HG03432 (cell line): ENCODE measurements at regions not wholly inside any gene's neighbourhood (a gene's known extent, or its start where the extent isn't known, plus 50 kb on each side); places are given as distances from the start of the nearest gene placed in this dataset.

Experiments used
- ATAC-seq: cut with Tn5 transposase; IDR thresholded peaks from one replicate; pipeline ENCODE4 v1.9.1; 2021; ENCODE audit warnings: mild to moderate bottlenecking, moderate library complexity; ENCODE audit not compliant: unreplicated experiment

- ATAC-seq = peak; percentile 81
These were observed 91.5 kb upstream of the ZNF827 start for GRCh38 chr4:146029939-146030710.

- ATAC-seq = peak; percentile 73
These were observed 90.5 kb upstream of the ZNF827 start for GRCh38 chr4:146029147-146029546.

DNA sequence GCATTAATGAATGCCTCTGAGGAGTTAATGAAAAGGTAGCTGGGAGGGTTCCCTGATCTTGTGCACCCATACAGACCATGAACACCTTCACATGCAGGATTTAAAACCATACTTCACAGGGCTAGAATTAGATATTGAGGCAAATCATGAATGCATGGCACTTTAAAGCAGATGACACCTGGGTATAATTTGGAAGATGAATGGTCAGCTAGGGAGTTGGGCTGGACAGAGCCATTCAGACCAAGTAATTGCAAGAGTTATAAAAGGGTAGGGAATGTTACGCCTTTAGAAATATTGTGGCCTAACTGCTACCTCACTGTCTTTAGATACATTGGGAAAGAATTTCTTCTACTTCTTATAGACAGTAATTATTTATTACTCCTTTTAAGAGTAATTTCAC is 89.1 kb upstream of the ZNF827 start:
- ATAC-seq = no peak

DNA sequence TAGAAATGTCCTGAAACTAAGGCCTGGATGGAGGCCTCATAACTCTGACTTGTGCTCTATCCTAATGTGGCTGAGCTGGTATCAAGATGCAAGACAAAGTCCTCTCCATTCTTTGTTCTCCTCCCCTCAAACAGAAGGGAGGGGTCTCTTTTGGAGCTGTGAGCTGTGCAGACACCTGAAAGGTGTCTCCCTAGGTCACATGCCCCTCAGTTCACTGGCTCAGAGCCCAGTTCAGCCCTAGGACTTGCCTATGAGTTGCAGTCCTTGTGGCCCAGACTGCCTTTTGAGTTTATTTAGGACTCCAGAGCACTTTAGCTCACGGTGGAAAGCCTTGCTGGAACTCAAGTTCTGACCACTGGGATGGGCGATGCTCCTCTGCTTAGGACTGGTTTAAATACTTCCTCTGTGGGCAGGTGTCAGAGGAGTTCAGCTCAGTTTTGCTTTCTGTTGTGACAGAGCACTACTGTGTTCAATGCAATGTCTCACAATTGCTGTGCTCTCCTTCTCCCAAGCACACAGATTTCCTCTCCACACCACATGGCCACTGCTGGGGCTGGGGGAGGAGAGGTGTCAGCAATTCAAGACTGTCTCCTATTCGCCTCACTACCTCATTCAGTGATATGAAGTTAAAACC is 84.8 kb upstream of the ZNF827 start:
- peak; percentile 95 for ATAC-seq

DNA sequence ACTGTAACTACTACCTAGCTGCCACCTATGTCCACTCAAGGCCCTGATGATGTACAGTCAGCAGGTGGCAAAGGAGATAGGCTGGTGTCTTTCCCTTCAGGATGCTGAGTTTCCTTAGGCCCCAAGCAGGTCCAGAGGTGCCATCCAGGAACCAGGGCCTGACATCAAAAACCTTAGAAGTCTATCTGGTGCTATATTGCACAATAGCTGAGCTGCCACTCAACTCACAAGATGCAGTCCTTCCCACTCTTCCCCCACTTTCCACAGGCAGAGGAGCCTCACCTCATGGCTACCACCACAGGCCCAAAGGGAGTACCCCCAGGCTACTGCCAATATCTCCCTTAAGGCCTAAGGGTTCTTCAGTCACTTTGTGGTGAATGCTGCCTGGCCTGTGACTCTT is 83.9 kb upstream of the ZNF827 start:
- ATAC-seq = no peak

DNA sequence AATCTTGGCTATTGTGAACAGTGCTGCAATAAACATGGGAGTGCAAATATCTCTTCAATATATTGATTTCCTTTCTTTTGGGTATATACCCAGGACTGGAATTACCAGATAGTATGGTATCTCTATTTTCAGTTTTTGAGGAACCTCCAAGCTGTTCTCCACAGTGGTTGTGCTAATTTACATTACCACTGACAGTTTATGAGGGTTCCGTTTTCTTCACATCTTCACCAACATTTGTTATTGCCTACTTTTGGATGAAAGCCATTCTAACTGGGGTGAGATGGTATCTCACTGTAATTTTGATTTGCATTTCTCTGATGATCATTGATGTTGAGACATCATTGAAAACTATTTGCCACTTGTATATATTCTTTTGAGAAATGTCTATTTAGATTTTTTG is 79.6 kb upstream of the ZNF827 start:
- no peak for ATAC-seq

- ATAC-seq = no peak
These were observed 66.1 kb upstream of the ZNF827 start for GRCh38 chr4:146004730-146005129.

DNA sequence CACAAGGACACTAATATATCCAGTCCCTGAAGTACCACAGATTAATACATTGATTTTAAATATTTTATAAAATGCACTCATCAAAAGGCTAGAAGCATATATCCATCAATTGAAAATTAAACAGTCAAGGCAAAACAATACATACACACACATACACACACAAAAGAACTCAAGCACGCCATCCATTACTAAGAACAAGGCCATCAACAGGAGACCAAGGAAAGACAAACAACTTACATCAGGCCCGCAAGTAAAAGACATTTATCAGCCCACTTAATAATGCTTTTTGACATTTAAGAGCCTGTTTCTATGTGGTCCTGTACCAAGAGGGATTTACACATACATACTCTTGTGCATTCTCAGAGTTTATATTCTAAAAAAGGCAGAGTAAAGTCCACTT is 50.0 kb upstream of the ZNF827 start:
- no peak for ATAC-seq
